Suppressor macrophage treated with lipopolysaccharide for 1 hour (primary cell): ENCODE measurements at regions not wholly inside any gene's neighbourhood (a gene's known extent, or its start where the extent isn't known, plus 50 kb on each side); places are given as distances from the start of the nearest gene placed in this dataset.

Source experiments
- DNase-seq, 3 donors: peaks; one replicate each; pipeline ENCODE4 v3.0.0-alpha.2; 2020 to 2022

DNA sequence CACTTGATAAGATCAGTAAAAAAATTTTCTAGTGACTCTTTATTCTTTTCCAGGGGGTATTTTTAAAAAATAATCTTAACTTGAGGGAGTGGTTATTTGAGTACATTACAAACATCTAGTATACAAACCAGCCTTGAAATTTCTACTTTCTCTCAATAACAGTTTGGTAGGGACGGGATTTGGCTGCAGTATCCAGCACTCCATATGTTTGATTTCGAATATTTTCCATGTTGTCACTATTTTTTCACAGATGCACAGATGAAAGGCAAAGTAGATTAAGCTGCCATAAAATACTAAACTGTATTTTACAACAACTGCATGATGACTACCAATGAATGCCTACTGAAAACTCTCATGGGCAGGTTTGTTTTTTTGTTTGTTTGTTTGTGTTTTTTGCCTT, 225.0 kb downstream of the COX7B2 start:
- DNase-seq: no peak

GRCh38 chr4:46676364-46676763, 232.7 kb downstream of the COX7B2 start:
- peak in 1 of 3 donors; percentile 7 for DNase-seq

- DNase-seq: no peak
Observed at GRCh38 chr4:46674326-46674725, 234.7 kb downstream of the COX7B2 start.

- peak in 1 of 3 donors; percentile 8 for DNase-seq
Observed at GRCh38 chr4:46667790-46668189, 241.3 kb downstream of the COX7B2 start.

DNA sequence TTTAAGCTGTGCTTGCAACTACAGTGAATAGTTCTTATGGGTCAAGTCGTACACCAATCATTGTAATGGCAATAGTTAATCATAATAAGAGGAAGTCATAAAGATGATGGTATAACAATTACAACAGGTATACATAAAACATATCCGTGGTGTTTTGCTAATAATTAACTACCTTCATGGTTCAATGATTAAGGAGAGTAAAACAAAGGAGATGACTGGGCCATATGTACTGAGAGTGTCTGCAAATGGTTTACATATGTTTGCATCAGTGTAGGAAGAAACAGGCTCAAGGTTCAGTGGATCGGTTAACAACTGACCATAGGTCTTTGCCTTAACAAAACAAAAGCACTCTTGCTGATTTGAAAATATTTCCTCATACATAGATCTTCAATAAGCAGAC, 253.0 kb downstream of the COX7B2 start:
- no peak for DNase-seq

- peak in 1 of 3 donors; percentile 4 for DNase-seq
Observed at GRCh38 chr4:46653842-46654241, 255.2 kb downstream of the COX7B2 start.

- no peak for DNase-seq
Observed at GRCh38 chr4:46649390-46649789, 259.5 kb upstream of the GABRA2 start.

DNA sequence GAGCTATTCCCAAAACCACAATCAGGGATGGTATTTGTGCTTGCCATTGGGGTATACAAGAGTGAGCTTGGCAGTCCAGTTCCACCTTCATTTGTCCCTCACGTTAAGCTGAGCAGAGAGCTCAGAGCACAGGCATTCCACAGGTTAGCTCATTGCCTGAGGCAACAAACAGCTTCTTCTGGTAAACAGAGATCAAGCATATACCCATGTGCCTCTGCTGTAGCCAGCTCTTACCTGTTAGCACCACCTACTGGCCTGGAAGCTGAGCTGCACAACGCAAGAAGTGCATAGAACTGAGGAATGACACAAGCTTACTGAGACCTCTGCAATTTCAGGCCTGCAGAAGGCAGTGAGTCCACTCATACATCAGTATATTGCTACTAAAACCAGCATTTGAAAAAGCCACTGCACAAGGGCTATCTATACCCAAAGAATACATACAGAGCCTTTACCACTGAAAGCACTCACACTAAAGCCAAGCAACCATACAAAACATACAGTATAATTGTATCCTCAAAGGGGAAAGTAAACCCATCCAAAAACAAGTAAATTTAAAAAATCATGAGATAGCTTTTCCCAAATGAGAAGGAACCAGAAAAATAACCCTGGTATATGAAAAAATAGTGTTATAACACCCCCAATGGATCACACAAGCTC, 258.3 kb upstream of the GABRA2 start:
- peak in 2 of 3 donors; percentile 2 to 8 for DNase-seq

- DNase-seq: no peak
Observed at GRCh38 chr4:46645126-46645525, 255.2 kb upstream of the GABRA2 start.
